Tibial artery (tissue), 4 donors: ENCODE measurements at regions not wholly inside any gene's neighbourhood (a gene's known extent, or its start where the extent isn't known, plus 50 kb on each side); places are given as distances from the start of the nearest gene placed in this dataset.

Experiments used
- DNase-seq, 2 donors: peaks; one replicate each; pipeline ENCODE4 v3.0.0-alpha.2; 2019
- H3K27ac ChIP-seq, 2 donors: fragments of 200-600 bp; sonication (generic) in 1 of 2; 1 replicate in 1 of 2; 2 replicates in 1 of 2; pipeline ENCODE4 v1.5.1; 2018 to 2019; ENCODE audit warnings: mild to moderate bottlenecking in 1 of 2
- H3K27me3 ChIP-seq, 2 donors: fragments of 200-600 bp; sonication (generic) in 1 of 2; one replicate each; pipeline versions ENCODE4 v1.5.1 to v1.6.0; 2016 to 2019
- H3K36me3 ChIP-seq, 3 donors: fragments of 200-600 bp; sonication (generic) in 2 of 3; one replicate each; pipeline ENCODE4 v1.5.1; 2016 to 2019; ENCODE audit warnings: mild to moderate bottlenecking in 2 of 3
- H3K4me1 ChIP-seq, 4 donors: fragments of 200-600 bp; sonication (generic) in 2 of 4; 1 replicate in 3 of 4; 2 replicates in 1 of 4; pipeline ENCODE4 v1.5.1; 2016 to 2019
- H3K4me3 ChIP-seq, 2 donors: fragments of 200-600 bp; sonication (generic) in 1 of 2; 1 replicate in 1 of 2; 2 replicates in 1 of 2; pipeline ENCODE4 v1.5.1; 2018 to 2019; ENCODE audit warnings: mild to moderate bottlenecking in 2 of 2
- H3K9me3 ChIP-seq, 3 donors: fragments of 200-600 bp; sonication (generic) in 1 of 3; one replicate each; pipeline ENCODE4 v1.5.1; 2016 to 2019
- intact Hi-C: fragments of 100-400 bp; cut with DNase I; formaldehyde crosslinking; loops from one replicate; pipeline ENCODE4 v1.15.0; 2023; ENCODE audit warnings: low total_unique reads
- TF ChIP-seq, protein P1 (sequence below), 2 experiments: fragments of 200-600 bp in 1 of 2; fragments of 450-650 bp in 1 of 2; IDR thresholded peaks; one replicate each; pipeline ENCODE4 v1.5.1; 2017 to 2019; ENCODE audit warnings: antibody characterized with exemption in 2 of 2, mild to moderate bottlenecking in 1 of 2, moderate library complexity in 1 of 2

DNA sequence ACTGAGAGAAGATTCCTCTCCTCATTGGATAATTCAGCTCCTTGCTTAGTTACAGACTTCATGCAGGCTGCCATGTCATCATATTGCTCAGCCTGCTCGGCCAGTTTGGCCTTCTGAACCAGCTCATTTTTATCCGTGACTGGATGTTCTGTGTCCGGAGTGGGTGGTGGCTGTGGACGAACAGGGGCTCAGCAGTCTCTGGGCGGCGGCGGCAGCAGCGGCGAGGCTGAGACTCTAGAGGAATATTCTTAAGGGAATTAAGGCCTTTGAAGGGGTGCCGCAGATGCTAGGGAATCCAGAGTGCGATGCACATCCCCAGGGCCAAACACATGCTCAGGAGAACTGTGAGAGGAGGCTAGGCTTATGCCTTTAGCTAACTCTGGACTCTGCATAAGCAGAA lies 97.9 kb upstream of the GYPC start:
- H3K4me3 ChIP-seq, result no peak overlapping the region
- intact Hi-C loops, result no loop called here
- DNase-seq, result no peak
- H3K36me3 ChIP-seq, result no peaks in the 10 kb centered on the region
- TF ChIP-seq, protein P1, sequence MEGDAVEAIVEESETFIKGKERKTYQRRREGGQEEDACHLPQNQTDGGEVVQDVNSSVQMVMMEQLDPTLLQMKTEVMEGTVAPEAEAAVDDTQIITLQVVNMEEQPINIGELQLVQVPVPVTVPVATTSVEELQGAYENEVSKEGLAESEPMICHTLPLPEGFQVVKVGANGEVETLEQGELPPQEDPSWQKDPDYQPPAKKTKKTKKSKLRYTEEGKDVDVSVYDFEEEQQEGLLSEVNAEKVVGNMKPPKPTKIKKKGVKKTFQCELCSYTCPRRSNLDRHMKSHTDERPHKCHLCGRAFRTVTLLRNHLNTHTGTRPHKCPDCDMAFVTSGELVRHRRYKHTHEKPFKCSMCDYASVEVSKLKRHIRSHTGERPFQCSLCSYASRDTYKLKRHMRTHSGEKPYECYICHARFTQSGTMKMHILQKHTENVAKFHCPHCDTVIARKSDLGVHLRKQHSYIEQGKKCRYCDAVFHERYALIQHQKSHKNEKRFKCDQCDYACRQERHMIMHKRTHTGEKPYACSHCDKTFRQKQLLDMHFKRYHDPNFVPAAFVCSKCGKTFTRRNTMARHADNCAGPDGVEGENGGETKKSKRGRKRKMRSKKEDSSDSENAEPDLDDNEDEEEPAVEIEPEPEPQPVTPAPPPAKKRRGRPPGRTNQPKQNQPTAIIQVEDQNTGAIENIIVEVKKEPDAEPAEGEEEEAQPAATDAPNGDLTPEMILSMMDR (IDR thresholded peaks at IDR 0.05), result no peak
- H3K27me3 ChIP-seq, result no peaks in the 10 kb centered on the region
- no peaks in the 10 kb centered on the region for H3K4me1 ChIP-seq
- H3K27ac ChIP-seq, result no peak overlapping the region
- H3K9me3 ChIP-seq, result no peaks in the 10 kb centered on the region

DNA sequence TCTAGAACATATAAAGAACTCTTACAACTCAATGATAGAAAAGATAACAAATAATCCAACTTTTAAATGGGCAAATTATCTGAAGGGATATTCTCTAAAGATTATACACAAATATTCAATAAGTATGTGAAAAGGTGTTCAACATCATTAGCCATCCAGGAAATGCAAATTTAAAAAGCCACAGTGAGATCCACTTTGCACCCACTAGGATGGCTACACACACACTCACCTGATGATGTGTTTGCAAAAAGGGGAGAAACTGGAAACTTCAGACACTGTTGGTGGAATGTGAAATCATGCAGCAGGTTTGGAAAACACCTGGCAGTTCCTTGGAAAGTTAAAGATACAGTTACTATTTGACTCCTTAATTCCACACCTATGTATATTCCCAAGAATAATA lies 87.2 kb upstream of the GYPC start:
- H3K27me3 ChIP-seq, result no peaks in the 10 kb centered on the region
- no peaks in the 10 kb centered on the region for H3K4me1 ChIP-seq
- intact Hi-C loops, result no loop called here
- TF ChIP-seq, protein P1 (IDR thresholded peaks at IDR 0.05), result no peak
- no peaks in the 10 kb centered on the region for H3K9me3 ChIP-seq
- no peak for DNase-seq
- H3K36me3 ChIP-seq, result no peaks in the 10 kb centered on the region
- no peak overlapping the region for H3K27ac ChIP-seq
- no peak overlapping the region for H3K4me3 ChIP-seq

DNA sequence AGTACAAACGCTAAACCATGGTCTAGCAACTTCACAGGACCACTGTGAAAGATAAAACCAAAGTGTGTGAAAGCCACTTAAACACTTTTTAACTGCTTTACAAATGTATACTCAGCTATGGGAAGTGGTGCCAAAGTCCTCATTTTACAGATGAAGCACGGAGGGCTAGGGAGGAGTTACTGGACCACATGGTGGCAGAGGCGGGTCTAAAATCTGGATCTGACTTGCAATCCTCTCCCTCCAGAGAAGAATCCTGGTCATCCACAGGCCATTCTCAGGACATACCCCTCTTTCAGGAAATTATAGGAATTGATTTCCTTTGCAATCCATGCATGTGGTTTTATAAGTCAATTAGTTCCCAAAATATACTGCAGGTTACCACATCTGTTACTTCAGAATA lies 84.6 kb upstream of the GYPC start:
- H3K9me3 ChIP-seq, result no peaks in the 10 kb centered on the region
- intact Hi-C loops, result loop anchor here (5.0 kb wide), 1 partner anchor 514 kb away; no protein-coding TSS in a partner anchor
- TF ChIP-seq, protein P1 (IDR thresholded peaks at IDR 0.05), result no peak
- H3K27me3 ChIP-seq, result no peaks in the 10 kb centered on the region
- no peaks in the 10 kb centered on the region for H3K4me1 ChIP-seq
- no peak for DNase-seq
- no peaks in the 10 kb centered on the region for H3K36me3 ChIP-seq
- H3K27ac ChIP-seq, result no peak overlapping the region
- no peak overlapping the region for H3K4me3 ChIP-seq

DNA sequence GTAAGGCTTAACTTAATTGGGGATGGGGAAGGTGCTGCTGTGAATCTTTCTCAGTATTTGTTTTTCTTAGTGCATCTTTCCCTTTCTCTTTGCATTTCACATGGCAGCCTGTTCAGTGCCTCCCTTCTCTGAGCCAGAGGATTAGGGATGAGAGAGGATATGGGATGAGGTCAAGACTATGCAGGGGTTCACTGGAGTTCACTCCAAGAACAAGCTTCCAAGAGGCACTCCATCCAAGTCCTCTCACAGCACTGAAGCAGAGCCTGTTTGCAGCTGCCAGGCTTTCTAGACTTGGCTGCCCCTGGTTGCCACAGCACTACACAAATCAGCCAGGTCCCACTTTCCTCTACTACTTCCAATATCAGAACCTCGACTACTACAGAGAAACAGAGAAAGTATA lies 80.3 kb upstream of the GYPC start:
- intact Hi-C loops, result no loop called here

DNA sequence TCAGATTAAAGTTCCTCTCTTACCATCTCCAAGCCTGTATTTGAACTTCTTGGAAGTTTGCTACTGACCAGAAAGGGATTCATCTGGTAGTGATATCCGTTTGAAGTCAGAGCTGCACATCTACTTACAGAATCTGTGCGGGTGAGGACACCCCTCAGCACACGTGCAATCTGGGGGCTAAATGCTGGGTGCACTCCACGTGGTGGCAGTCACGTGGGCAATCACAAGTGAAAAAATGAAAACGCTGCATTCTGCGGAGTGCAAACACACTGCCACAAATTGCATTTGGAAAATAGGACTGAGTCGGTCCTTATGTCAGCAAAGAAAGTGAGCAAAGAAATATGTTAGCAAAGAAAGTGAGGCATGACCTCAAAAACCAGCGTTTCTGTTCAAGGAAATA lies 76.1 kb upstream of the GYPC start:
- Histone ChIP-seq H3K27ac (no peak overlapping the region), H3K4me1 (no peaks in the 10 kb centered on the region), H3K4me3 (no peak overlapping the region), H3K36me3 (no peaks in the 10 kb centered on the region), H3K27me3 (no peaks in the 10 kb centered on the region), H3K9me3 (no peaks in the 10 kb centered on the region)
- DNase-seq, result no peak
- intact Hi-C loops, result no loop called here
- TF ChIP-seq, protein P1 (IDR thresholded peaks at IDR 0.05), result no peak

More for the DNA sequence above, 80.3 kb upstream of the GYPC start:
- Histone ChIP-seq H3K4me1 (no peaks in the 10 kb centered on the region), H3K4me3 (no peak overlapping the region), H3K27ac (no peak overlapping the region), H3K36me3 (no peaks in the 10 kb centered on the region), H3K27me3 (no peaks in the 10 kb centered on the region), H3K9me3 (no peaks in the 10 kb centered on the region)
- no peak for DNase-seq
- TF ChIP-seq, protein P1 (IDR thresholded peaks at IDR 0.05), result no peak

DNA sequence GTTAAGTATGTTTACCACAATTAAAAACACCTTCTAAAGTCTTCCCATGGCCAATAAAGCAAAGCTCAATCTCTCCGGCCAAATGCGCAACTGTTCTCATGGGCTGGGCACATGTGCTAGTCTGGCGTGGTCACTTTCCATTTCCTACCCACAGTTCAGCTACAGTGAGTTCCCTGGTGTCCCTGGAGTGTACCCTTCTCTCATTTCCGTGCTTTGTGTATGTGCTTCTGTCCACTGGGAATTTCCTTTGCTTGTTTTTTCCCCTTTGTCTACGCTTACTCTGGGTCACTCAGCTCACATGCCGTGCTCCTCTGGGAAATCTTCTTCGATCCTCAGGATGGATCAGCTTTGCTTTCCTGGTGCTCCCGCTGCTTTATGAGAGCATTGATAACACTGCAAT lies 69.6 kb upstream of the GYPC start:
- Histone ChIP-seq H3K27ac (no peak overlapping the region), H3K27me3 (peaks cover 0 to 4% of the 10 kb centered on the region in 2 donors), H3K9me3 (no peaks in the 10 kb centered on the region), H3K4me1 (no peaks in the 10 kb centered on the region), H3K4me3 (no peak overlapping the region), H3K36me3 (no peaks in the 10 kb centered on the region)
- intact Hi-C loops, result no loop called here
- TF ChIP-seq, protein P1 (IDR thresholded peaks at IDR 0.05), result no peak
- no peak for DNase-seq
